ENCODE measurements at regions not wholly inside any gene's neighbourhood (a gene's known extent, or its start where the extent isn't known, plus 50 kb on each side); places are given as distances from the start of the nearest gene placed in this dataset.
"Not testable (repeated sequence)": the region's sequence is repeated elsewhere in the genome, so short reads cannot be mapped to it uniquely, and the experiment has no call there.

DNA sequence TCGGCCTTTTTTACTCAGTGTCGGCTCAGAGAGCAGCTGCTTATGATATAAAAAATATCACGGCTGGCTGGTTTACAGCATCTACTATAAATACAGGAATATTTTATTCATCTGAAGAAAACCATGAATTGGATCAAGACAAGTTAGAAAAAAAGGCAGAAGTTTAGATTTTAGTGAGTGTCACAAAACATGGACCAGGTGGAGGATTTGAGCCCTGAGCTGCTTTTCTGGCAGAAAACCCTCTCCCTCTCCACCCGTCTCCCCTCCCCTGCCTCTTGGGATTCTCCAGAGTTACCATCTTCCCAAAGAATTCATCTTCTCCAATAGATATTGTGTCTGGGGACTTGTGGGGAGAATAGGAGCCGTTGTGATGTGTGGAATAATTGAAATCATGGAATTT lies 142.8 kb upstream of the RAI2 start:
- peak; percentile 0 for DNase-seq

DNA sequence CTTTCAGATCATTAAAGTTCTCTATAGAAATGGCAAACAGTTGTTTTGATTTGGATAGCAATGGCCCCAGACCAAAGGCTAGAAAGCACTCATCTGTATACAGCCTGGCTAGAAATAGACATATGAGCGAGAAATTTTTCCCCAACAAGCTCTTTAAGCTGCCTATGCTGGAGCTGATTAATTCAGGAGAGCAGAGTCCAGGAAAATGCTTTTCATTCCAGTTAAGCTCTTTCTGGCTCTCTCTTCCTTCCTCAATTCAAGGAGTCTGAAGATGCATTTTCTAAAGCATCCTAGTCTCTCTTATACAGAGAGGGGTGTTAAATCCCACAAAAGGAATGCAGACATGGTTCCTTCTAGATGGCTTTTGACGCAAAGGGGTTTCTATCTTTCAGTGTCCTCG lies 141.7 kb upstream of the RAI2 start:
- no peak for DNase-seq

DNA sequence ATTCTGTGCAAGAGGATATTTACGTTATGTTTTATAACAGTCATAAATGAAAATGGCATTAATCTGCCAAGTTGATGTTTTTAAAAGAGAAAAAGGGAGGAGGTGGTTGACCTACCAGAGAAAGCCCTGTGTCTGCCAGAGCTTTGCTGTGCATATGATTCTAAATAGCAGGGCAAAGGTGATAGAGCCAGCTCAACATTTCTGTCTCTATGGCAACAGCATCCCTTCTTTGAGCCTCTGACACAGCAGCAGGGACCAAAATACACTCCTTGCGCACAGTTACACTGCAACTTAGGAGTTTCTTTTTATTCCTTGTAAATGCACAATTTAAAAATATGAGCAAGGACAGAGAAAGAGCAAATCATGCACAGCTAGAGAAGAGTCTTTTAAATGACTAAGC lies 133.3 kb upstream of the RAI2 start:
- no peak for DNase-seq

DNA sequence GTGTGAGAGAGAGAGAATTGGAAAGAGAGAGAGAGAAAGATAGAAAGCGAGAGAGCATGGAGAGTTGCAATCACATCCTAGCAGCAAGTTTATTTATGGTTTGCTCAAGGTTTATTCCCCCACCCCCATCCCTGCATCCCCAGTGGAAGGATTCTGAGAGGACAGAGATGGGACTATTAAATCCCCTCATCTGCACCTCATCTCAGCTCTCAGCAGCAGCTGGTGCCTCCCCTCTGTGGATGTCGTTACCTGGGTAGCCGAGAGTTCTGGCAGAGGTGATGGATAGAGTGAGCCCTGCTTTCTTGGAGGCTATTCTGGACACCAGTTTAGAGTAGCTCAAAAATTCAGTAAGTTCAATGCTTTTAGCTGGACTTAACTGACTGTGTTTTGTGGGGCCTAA lies 132.0 kb upstream of the RAI2 start:
- no peak for DNase-seq

DNA sequence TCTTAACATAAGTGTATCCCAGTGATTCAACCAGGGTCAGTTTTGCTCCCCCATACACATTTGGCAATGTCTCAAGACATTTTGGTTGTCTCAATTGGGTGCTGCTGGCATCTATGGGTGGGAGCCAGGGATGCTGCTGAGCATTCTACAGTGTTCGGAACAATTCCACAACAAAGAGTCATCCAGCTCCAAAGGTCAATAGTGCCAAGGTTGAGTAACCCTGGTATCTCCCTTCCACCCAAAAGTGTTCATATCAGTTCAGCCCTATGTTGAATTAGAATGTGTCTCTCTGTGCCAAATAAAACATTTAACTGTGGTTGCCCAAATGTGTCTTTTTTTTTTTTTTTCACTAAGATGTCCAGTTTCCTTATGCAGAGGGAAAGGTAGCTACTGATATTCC lies 129.4 kb upstream of the RAI2 start:
- no peak for DNase-seq

DNA sequence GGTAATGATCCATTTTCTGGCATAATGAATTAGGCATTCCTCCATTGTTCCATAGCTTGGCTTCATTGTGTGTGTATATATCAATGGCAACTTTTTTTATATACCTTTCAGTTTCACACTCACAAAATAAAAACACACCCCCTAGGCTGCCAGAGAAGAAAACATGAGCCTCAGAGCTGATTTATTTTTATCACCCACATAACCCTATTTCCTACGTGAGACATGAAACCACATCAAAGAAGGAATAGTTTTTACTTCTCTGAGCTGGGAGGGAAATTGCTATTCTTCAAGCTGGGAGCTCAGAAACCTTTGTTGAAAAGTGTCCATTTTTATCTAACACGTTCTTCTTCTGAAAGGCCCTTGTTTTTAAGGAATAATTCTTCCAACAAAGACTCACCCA lies 126.7 kb upstream of the RAI2 start:
- DNase-seq = no peak

DNA sequence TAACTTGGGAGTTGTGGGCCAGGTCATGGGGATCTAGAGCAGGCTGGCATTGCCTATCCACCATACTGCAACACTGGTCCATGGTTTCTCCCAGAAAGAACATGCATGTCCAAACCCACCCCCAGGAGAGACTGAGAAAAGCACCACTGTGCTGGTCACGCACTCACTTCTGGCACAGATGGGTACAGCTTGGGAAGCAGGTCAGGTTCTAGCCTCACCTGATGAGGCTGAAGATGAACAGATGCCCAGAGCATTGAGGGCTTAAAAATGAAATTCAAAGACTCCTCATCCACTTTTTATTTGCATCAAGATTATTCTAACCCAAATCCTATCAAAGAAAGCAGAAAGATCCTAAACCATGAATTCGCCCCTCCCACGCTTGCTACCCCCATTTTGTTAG lies 125.9 kb upstream of the RAI2 start:
- no peak for DNase-seq

DNA sequence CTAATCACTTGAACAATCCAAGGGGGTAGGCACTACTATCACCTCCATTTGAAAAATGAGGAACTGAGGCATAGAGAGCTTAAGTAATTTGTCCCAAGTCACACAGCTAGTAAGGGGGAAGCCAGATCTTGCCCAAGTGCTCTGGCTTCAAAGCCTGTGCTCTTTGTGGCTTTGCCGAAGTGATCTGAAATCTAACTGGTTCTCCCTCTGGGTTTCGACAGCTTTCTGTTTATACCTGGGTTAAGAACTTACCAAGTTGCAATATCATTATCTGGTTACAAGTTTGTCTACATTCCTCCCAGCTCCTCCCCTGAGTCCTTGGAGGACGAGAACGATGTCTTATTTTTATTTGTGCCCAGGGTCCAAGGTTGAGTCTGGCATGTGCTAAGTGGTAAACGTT lies 125.3 kb upstream of the RAI2 start:
- DNase-seq = no peak

DNA sequence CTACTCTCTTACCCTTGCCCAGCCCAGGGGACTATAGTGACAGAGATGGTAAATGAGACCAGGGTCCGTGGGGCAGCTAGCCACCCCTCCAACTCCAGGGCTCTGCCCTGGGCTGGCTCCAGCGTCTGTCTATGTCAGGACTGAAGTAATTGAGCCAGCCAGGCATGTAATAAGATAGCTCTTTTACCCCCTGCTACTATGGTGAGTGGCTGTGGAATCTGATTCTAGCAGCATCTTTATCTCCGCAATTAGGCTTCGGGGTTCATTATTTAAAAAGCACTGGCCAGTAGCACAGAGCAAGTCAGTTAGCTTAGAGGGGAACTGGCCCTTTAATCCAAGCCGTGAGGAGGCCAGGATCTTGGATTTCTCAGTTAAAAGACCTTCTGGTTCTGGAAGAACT lies 123.3 kb upstream of the RAI2 start:
- DNase-seq = no peak

DNA sequence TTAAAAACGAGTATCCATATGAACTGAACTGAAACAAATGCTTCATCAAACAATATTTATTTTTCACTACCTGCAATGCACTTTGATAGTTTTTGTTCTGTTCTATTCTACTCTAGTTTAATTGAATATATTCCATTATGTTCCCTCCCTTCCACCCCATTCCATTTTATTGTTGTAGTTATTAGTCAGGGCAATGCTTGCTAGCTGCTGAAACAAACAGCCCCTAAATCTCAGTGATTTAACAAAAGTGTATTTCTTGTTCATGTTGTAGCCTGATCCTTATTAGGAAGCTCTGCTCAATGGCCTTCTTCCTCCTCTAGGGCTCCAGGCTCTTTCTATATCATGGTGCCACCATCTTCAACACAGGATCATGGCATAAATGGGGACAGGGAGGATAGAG lies 122.3 kb upstream of the RAI2 start:
- no peak for DNase-seq

DNA sequence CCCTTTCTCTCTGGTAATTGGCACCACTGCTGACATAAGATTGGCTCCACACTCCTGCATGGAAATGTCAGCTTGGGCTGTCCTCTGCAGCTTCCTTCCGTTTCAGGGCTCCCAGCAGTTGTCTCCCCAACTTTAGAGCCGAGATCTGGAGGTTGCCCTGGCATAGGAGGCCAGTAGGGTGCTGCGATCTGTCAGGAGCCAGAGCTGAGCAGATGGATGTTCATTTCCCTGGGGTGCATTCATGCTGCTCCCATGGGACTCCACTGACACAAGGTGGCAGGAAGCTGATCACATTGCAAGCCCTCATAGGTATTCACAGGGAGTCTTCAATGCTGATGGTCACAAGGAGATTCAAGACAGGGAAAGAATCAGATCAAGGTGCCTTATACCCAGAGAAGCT lies 116.6 kb upstream of the RAI2 start:
- no peak for DNase-seq

DNA sequence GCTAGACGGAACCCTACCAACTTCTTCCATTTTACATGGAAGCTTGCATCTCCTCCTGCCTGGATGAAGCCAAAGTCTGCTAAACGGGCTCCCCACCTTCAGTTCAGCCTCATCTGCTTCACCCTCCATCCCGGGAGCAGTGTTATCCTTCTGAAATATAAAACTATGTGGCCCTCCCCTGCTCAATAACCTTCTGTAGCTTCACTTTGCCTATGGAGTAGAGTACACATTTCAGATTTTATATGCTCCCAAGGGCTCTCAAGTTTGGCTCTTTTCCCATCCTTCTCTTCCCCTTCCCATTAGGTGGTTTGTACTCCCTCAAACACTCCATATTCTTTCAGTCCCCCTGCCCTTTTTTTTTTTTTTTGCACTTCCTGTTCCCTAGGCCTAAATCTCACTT lies 115.9 kb upstream of the RAI2 start:
- DNase-seq = no peak

DNA sequence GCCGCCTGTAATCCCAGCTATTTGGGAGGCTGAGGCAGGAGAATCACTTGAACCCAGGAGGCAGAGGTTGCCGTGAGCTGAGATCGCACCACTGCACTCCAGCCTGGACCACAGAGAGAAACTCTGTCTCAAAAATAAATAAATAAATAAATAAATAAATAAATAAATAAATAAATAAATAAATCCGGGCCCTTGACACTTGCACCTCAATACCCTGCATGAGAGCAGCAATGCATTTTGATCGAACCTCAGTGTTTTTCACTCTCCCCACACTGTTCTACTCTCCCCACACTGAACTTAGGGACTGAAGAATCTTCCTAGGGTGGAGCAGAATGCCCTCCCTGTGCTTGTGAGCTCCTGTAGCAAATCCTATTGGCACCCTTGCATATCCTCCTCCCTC lies 114.3 kb upstream of the RAI2 start:
- not testable (repeated sequence) for DNase-seq

DNA sequence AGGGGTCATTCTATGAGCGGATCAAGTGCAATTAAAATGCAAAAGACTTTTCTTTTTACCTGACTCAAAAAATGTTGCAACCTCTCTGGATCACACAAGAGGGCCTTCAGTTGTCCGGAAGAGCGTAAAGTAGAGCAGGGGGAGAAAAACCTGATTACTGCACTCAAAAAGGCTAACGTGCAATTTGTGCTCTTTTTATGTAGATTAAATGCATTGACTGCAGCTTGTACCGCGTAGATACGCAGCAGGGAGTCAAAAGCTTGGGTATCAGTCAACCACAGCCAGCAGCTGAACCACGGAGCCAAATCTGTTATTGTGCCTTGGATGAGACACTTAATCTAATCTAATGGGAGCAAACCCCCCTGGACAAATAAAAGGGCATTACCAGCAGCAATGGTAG lies 107.3 kb upstream of the RAI2 start:
- DNase-seq = no peak

DNA sequence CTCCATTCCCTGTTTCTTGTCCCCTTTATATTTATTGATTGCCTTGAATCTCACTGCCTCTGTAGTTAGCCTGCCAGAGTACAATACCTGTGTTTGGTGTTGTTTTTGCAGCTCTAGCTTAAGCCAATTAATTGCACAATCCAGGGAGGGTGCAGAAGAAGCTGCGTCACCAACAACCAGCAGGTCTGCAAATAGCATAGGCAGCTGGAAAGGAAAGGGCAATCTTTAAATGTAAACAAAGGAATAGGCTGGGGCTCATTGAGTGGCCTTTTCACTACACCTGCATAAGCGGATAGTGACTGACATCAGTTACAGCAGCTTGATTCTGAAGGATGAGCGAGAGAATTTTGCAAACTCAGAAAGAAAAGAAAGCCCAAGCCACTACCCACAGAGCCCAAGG lies 106.8 kb upstream of the RAI2 start:
- no peak for DNase-seq

DNA sequence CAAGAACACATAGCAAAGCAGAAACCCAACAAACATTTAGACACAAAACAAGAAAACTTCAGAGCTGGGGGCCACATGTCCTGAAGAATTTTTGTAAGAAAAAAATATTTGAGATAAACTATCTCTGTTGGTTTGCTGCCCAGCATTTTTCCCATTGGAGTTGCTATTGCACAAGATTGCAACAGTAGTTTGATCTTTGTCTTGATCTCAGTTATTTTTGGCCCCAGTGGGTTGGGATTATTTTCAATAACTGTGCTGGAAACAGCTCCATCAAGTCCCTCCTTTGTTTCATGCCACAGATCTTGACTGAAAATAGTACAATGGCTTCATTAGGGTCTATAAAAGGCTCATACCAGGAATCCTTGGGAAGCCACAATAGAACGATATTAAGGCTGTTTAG lies 103.8 kb upstream of the RAI2 start:
- DNase-seq = no peak

DNA sequence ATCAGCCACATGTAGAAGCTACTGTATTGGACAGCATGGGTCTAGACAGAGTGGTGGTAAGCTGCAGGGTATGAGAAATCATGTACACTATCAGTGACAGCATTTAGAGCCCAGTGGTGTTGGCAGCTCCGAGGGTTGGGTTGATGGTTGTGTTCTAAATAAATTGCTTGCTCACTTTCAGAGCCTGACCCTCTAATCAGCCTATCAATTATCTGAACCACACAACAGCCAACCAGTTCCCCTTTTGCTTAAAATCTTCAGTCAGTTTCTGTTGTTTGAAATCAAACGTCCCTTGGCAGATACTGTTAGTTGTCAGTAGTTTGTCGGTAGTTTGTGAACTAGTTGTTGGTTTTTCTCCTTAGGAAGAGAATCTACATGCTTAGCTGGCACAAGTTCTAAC lies 99.8 kb upstream of the RAI2 start:
- no peak for DNase-seq

DNA sequence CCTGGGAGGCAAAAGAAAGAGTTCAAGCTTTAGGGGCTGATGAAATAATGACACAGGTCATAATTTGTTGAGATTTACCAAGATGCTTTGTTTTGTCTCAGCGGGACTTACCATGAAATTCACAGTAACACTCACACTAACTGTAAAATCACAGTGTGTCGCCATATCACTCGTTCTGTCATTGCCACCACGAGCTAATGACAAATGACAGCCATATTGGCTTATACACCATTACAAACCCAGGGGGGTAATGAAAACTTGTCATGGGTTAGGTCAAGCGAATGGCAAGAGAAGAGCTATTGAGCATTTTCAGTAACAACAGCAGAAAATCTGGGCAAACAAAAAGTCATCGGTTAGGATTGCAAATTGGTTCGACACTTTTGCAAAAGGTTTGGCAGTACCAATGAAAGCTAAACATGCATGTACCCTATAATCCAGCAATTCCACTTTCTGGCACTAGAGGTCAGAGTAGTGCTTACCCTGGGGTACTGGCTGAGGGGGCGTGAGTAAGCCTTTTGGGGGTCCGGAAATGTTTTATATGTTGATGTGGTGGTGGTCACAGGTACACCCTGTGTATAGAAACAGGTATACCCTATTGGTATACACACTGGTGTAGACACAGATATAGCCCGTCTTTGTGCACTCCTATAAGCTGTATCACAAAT lies 83.9 kb upstream of the RAI2 start:
- DNase-seq = no peak

DNA sequence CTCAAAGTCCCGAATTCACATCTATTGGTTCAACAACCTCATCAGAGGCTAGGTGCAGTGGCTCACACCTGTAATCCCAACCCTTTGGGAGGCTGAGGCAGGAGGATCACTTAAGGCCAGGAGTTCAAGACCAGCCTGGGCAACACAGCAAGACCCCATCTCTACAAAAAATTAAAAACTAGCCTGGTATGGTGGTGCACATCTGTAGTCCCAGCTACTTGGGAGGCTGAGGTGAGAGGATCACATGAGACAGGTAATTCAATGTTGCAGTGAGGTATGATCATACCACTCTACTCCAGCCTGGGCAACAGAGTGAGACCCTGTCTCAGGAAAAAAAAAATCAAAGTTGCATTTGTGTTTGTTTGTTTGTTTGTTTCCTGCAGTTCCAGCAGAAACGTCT lies 80.1 kb upstream of the RAI2 start:
- not testable (repeated sequence) for DNase-seq

DNA sequence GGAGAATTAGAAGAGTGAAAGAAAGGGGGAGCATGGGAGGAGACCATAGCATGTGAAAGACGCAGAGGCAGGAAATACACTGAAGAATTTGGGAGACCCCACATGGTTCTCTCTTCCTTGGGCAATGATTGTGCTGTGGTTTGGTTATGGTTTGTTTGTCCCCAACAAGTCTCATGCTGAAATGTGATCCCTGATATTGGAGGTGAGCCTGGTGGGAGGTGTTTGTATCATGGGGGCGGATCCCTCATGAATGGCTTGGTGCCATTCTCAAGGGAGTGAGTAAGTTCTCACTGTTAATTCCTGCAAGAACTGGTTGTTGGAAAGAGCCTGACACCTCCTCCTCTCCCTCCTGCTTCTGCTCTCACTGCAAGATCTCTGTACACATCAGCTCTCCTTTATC lies 78.6 kb upstream of the RAI2 start:
- no peak for DNase-seq

DNA sequence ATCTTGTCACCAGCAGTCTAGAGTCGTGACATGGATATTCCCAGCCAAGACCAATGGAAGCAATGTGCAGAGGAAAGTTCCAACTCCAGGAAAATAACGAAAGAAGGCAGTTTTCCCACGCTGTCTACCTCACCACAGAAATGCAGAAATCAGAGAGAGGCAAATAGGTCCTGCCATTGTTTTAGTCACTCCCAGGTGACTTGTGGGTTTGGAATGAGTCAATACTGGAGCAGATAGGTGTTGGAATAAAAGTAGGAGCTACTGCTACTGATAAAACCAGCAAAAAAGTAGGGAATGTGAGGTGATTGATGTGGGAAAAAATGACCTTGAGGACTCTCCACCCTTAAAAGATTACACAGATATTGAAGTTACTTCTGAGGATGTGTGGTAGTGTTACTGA lies 72.8 kb upstream of the RAI2 start:
- no peak for DNase-seq

DNA sequence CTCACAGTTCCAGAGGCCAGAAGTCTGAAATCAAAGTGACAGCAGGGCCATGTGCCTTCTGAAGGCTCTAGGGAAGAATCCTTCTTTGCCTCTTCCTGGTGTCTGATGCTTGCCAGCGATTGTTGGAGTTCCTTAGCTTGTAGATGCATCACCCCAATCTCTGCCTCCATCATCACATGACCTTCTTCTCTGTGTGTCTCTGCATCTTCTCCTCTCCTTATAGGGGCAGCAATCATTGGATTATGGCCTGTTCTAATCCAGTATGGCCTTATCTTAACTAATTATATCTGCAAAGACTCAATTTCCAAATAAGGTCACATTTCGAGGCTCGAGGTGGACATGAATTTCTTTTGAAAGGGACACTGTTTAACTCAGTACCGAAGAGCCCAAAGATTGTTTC lies 71.7 kb upstream of the RAI2 start:
- DNase-seq = no peak

DNA sequence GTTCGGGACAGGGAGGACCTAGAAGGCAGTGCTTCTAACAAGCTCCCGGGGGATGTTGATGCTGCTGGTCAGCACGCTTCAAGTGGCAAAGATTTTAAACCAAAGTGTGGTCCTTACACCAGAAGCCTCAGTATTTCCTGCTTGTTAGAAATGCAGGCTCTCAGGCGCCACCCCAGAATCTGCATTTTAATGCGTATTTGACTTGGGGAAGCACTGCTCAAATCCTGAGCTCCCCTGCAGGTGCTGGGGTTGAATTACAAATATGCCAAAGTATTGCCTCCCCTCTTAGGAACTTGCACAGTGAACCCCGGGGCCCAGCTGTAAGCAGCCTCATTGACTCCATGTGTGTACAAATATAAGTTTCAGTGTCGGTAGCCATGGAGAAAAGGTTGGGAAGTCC lies 70.8 kb upstream of the RAI2 start:
- no peak for DNase-seq

DNA sequence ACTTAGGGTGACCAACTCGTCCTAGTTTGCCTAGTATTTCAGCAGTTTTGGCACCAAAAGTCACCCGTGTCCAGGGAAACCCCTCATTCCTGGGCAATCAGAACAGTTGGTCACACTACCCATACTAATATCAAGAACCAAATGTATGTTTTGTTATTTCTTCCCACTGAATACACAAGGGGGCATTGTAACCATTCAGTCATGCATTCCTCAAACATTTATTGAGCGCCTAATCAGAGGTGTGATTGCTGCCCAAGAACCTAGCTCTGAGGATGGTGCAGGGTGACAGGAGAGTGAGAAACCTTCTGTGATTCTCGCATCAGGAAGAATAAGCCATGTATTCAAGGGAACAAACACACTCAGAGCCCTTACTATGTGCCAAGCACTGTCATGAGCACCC lies 69.8 kb upstream of the RAI2 start:
- DNase-seq = no peak

DNA sequence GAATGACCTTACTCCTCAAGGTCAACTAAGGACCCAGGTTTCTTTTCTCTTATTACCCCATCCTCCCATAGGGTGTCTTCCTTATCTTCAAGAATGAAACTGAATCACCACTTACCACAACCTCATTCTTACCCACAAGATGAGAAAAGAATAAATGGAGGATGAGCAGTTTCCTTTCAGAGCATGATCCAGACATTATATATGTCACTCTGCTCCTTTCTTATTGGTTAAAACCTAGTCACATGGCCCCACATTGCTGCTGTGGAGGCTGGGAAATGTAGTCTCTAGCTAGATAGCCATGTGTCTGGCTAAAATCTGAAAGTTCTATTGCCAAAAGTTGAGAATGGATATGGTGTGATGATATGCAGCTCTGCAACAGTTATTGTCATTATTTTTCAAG lies 62.4 kb upstream of the RAI2 start:
- DNase-seq = no peak
